Liver (tissue), 3 donors: ENCODE measurements at regions not wholly inside any gene's neighbourhood (a gene's known extent, or its start where the extent isn't known, plus 50 kb on each side); places are given as distances from the start of the nearest gene placed in this dataset.

ENCODE experiments used
- CTCF ChIP-seq: fragments of 150-350 bp; IDR thresholded peaks from 2 replicates; pipeline ENCODE4 v1.5.1; 2017; ENCODE audit warnings: improper control_type of control experiment, low read depth, low read length; ENCODE audit not compliant: missing input control
- GABPA ChIP-seq, 2 donors: IDR thresholded peaks in 1 of 2; conservative IDR thresholded peaks in 1 of 2; 2 replicates each; pipeline ENCODE4 v1.6.1; 2016; ENCODE audit warnings: antibody characterized with exemption in 2 of 2, mild to moderate bottlenecking in 1 of 2, moderate library complexity in 1 of 2
- REST ChIP-seq: IDR thresholded peaks from 2 replicates; pipeline ENCODE4 v1.6.1; 2016; ENCODE audit warnings: antibody characterized with exemption, mild to moderate bottlenecking
- donor health status: healthy.
- donor health status: healthy.

GRCh38 chr2:149766339-149766738 lies 178.8 kb upstream of the MMADHC start:
- TF ChIP-seq GABPA (IDR thresholded peaks at IDR 0.05 in 1 of 2, conservative IDR thresholded peaks at IDR 0.05 in 1 of 2) (no peak), CTCF (no peak), REST (no peak)
